ENCODE measurements at regions not wholly inside any gene's neighbourhood (a gene's known extent, or its start where the extent isn't known, plus 50 kb on each side); places are given as distances from the start of the nearest gene placed in this dataset.

DNA sequence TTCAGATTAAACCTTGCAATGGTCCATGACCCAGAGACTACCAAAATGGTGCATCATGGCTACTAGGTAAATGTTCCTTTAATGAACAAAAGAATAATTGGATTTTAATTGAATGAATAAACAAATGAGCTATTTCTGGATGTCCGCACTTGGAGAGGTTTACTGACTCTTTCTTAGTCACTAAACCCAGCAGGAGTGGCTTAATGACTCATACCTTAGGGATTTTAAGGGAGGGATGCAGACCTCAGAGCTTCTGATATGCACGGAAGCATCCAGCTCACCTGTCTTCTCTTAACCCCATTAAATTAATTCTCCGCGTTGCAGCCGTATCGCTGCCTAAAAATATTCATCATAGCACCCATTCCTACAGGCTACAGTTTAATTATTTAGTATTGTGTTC, 970.0 kb upstream of the SLC35B3 start (continued):
- TF ChIP-seq, protein P1, sequence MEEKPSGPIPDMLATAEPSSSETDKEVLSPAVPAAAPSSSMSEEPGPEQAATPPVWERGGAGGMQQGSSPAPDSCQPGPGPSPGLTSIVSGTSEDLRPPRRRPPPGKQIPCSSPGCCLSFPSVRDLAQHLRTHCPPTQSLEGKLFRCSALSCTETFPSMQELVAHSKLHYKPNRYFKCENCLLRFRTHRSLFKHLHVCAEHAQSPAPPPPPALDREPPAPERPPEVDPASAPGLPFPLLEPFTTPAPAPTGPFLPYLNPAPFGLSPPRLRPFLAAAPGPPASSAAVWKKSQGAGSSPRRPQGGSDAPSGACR (CRISPR knock-in tag; IDR thresholded peaks at IDR 0.05), result no peak
- TF ChIP-seq RFXAP (CRISPR knock-in tag; IDR thresholded peaks at IDR 0.05; ENCODE audit: borderline replicate concordance), result no peak
- TF ChIP-seq, protein P2, sequence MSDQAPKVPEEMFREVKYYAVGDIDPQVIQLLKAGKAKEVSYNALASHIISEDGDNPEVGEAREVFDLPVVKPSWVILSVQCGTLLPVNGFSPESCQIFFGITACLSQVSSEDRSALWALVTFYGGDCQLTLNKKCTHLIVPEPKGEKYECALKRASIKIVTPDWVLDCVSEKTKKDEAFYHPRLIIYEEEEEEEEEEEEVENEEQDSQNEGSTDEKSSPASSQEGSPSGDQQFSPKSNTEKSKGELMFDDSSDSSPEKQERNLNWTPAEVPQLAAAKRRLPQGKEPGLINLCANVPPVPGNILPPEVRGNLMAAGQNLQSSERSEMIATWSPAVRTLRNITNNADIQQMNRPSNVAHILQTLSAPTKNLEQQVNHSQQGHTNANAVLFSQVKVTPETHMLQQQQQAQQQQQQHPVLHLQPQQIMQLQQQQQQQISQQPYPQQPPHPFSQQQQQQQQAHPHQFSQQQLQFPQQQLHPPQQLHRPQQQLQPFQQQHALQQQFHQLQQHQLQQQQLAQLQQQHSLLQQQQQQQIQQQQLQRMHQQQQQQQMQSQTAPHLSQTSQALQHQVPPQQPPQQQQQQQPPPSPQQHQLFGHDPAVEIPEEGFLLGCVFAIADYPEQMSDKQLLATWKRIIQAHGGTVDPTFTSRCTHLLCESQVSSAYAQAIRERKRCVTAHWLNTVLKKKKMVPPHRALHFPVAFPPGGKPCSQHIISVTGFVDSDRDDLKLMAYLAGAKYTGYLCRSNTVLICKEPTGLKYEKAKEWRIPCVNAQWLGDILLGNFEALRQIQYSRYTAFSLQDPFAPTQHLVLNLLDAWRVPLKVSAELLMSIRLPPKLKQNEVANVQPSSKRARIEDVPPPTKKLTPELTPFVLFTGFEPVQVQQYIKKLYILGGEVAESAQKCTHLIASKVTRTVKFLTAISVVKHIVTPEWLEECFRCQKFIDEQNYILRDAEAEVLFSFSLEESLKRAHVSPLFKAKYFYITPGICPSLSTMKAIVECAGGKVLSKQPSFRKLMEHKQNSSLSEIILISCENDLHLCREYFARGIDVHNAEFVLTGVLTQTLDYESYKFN (CRISPR knock-in tag; conservative IDR thresholded peaks at IDR 0.05), result no peak

DNA sequence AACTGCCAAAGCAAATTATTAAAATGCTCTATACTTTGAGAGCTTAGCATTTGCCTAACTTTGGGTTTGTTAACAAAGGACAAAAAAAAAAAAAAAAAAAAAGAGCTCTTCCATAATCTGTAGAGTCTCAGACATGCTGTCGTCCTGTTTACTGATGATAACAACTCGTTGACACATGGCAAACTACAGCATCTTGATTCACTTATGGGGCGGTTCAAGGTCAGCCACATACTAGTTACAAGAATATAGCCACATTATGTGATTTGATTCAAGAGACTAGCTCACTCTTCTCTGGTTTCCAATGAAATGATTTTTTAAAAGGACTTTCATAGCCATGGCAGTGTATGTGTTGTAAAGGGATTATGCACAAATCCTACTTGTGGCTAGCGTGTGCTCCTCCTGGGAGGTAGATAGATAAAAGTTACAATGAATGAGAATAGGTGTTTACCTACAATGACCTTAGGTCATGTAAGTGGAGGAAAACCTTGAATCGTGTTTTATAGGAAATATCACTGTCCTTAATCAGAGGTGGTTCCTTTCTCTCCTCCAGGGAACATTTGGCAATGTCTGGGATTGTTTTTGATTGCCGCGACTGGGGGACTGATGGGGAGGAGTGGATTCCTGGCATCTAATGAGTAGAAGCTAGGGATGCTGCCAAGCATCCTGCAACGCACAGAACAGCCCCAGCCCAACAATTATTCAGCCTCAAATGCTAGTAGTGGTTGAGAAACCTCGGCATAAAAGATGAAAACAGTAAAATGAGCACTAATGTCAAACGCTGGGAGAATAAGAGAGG, 969.2 kb upstream of the SLC35B3 start:
- H3K27ac ChIP-seq (ENCODE audit: extremely low read length, insufficient read depth, low read length), result no peak overlapping the region
- H3K36me3 ChIP-seq (replicated peaks in 1 of 2; ENCODE audit: control insufficient read depth in 1 of 2, insufficient read depth in 2 of 2, low read length in 2 of 2), result no peaks in the 10 kb centered on the region
- H4K20me1 ChIP-seq (ENCODE audit: insufficient read depth, low read length), result no peaks in the 10 kb centered on the region
- no peak overlapping the region for H2AFZ ChIP-seq (ENCODE audit: low read length)
- POLR2A ChIA-PET, result no interaction called here
- DNase-seq (ENCODE audit: low spot score) (no peak), ATAC-seq (no peak), FAIRE-seq (no peak)
- 3% methylated on average over 10 of the region's 10 CpGs for WGBS (ENCODE audit: low lambda C conversion rate)
- intact Hi-C loops (cut with micrococcal nuclease; ENCODE audit: unreplicated experiment), result no loop called here
- no peaks in the 10 kb centered on the region for H3K4me1 ChIP-seq (ENCODE audit: insufficient read depth, low read length)
- H3K4me3 ChIP-seq (replicated peaks in 1 of 3; ENCODE audit: insufficient read depth in 1 of 3, low read depth in 2 of 3, low read length in 3 of 3), result no peak overlapping the region
- no peak overlapping the region for H3K4me2 ChIP-seq (ENCODE audit: low read depth, low read length)
- no peaks in the 10 kb centered on the region for H3K79me2 ChIP-seq (ENCODE audit: insufficient read depth, low read length)
- in situ Hi-C loops (cut with HindIII; ENCODE audit: extremely low pct_ligation_motif_present, low pct_unique_long_range_greater_than_20kb), result loop anchor here (25.0 kb wide), 2 partner anchors 417 to 892 kb away; no protein-coding TSS in a partner anchor
- H3K9ac ChIP-seq (ENCODE audit: insufficient read depth, low read depth, low read length), result no peak overlapping the region
- CTCF ChIA-PET (ENCODE audit: low intra/inter-chr PET ratio, low total read pairs), result no interaction called here
- H3K27me3 ChIP-seq (ENCODE audit: control insufficient read depth in 1 of 2, insufficient read depth in 2 of 2, low read length in 2 of 2), result no peaks in the 10 kb centered on the region
- TF ChIP-seq ELF4 (CRISPR knock-in tag; IDR thresholded peaks at IDR 0.05; ENCODE audit: borderline replicate concordance) (no peak), YEATS4 (CRISPR knock-in tag; IDR thresholded peaks at IDR 0.05; ENCODE audit: borderline replicate concordance) (no peak), REPIN1 (CRISPR knock-in tag; IDR thresholded peaks at IDR 0.05; ENCODE audit: borderline replicate concordance, low read depth) (no peak), ZZZ3 (CRISPR knock-in tag; IDR thresholded peaks at IDR 0.05; ENCODE audit: borderline replicate concordance) (no peak), RFXANK (CRISPR knock-in tag; IDR thresholded peaks at IDR 0.05) (no peak), ZNF720 (CRISPR knock-in tag; IDR thresholded peaks at IDR 0.05) (no peak), ZMAT3 (CRISPR knock-in tag; conservative IDR thresholded peaks at IDR 0.05) (no peak), ZNF253 (CRISPR knock-in tag; IDR thresholded peaks at IDR 0.05; ENCODE audit: borderline replicate concordance) (no peak), MIER2 (CRISPR knock-in tag; IDR thresholded peaks at IDR 0.05) (no peak), KAT8 (CRISPR knock-in tag; IDR thresholded peaks at IDR 0.05) (no peak), RXRA (CRISPR knock-in tag; IDR thresholded peaks at IDR 0.05) (no peak), SRF (IDR thresholded peaks at IDR 0.05; ENCODE audit: low read depth, low read length) (no peak)
- TF ChIP-seq, protein P3, sequence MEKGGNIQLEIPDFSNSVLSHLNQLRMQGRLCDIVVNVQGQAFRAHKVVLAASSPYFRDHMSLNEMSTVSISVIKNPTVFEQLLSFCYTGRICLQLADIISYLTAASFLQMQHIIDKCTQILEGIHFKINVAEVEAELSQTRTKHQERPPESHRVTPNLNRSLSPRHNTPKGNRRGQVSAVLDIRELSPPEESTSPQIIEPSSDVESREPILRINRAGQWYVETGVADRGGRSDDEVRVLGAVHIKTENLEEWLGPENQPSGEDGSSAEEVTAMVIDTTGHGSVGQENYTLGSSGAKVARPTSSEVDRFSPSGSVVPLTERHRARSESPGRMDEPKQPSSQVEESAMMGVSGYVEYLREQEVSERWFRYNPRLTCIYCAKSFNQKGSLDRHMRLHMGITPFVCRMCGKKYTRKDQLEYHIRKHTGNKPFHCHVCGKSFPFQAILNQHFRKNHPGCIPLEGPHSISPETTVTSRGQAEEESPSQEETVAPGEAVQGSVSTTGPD (CRISPR knock-in tag; IDR thresholded peaks at IDR 0.05), result no peak
- no TSS peak for BruUV-seq (replicated peaks)
- no peaks in the 10 kb centered on the region for H3K9me3 ChIP-seq (ENCODE audit: low read length)

Measured in HepG2 (cell line).